ENCODE measurements at regions not wholly inside any gene's neighbourhood (a gene's known extent, or its start where the extent isn't known, plus 50 kb on each side); places are given as distances from the start of the nearest gene placed in this dataset.

- TF ChIP-seq CTCF (IDR thresholded peaks at IDR 0.05) (no peak), POLR2AphosphoS5 (IDR thresholded peaks at IDR 0.05) (peak in 2 of 4 donors; percentile 13 to 16)
Measured at GRCh38 chr2:236662231-236663185, 92.9 kb downstream of the ACKR3 start.
